Endometrium (tissue), 2 donors: ENCODE measurements at regions not wholly inside any gene's neighbourhood (a gene's known extent, or its start where the extent isn't known, plus 50 kb on each side); places are given as distances from the start of the nearest gene placed in this dataset.
"Not testable (repeated sequence)": the region's sequence is repeated elsewhere in the genome, so short reads cannot be mapped to it uniquely, and the experiment has no call there.

Experiments used
- FAIRE-seq: peaks from 2 replicates; lab custom pipeline; 2012; peaks lifted over from hg19 to GRCh38; lab: Jason Lieb, UNC
- donor health status: control.
- donor health status: control.

DNA sequence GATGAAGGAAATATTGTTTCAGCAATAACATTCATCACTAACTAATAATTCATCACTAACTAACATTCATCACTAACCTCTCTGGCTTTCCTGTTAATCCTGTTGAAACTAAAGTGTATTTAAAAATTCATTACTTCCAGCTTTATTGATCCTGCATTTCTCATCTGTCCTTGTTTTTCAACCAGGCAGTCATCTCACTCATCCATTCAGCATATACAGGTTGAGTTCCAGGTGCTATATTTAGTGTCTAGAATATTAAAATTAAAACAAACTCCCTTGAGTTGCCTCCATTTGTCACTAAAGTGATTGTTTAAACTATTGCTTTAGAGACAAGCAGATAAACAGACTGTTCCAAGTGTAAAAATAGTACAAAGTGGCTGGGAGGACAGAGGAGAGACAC lies 58.1 kb downstream of the ATXN7L3B start:
- FAIRE-seq = no peak

DNA sequence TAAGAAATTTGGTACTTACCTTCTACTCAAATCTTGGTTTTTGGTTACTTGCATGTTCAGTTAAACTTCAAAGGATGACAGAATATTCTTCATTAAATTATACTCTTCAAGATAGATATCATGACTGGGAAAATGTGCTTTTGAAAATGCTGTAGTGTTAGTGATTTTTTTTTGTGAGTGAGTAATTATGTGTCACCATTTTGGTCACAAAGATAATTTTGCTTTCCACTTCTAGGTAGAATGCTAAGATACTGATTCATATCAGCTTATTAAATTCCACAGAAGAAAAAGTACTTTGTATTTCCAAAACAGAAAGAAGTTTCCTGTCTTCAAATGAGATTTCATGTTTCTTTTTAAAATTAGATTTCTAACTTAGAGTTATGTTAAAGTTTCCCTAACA lies 61.2 kb downstream of the ATXN7L3B start:
- FAIRE-seq = no peak

DNA sequence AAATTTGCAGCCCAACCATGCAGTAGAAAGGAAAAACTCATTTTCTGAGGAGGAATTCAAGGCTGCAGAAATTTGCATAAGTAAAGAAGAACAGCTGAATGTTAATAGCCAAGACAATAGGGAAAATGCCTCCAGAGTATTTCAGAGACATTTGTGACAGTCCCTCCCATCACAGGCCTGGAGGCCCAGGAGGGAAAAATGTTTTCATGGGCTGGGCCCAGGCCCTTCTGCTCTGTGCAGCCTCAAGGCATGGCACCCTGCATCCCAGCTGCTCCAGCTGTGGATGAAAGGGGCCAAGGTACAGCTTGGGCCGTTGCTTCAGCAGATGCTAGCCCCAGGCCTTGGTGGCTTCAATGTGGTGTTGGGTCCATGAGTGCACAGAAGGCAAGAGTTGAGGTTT lies 62.3 kb downstream of the ATXN7L3B start:
- no peak for FAIRE-seq

DNA sequence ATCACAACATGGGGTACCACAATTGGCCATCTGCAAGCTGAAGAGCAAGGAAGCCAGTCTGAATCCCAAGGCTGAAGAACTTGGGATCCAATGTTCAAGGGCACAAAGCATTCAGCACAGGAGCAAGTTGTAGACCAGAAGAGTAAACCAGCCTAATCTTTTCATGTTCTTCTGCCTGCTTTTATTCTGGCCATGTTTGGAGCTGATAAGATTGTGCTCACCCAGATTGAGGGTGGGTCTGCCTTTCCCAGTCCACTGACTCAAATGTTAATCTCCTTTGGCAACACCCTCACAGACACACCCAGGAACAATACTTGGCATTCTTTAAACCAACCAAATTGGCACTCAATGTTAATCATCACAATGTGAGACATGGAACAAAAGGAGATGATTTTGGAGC lies 63.2 kb downstream of the ATXN7L3B start:
- FAIRE-seq = not testable (repeated sequence)

DNA sequence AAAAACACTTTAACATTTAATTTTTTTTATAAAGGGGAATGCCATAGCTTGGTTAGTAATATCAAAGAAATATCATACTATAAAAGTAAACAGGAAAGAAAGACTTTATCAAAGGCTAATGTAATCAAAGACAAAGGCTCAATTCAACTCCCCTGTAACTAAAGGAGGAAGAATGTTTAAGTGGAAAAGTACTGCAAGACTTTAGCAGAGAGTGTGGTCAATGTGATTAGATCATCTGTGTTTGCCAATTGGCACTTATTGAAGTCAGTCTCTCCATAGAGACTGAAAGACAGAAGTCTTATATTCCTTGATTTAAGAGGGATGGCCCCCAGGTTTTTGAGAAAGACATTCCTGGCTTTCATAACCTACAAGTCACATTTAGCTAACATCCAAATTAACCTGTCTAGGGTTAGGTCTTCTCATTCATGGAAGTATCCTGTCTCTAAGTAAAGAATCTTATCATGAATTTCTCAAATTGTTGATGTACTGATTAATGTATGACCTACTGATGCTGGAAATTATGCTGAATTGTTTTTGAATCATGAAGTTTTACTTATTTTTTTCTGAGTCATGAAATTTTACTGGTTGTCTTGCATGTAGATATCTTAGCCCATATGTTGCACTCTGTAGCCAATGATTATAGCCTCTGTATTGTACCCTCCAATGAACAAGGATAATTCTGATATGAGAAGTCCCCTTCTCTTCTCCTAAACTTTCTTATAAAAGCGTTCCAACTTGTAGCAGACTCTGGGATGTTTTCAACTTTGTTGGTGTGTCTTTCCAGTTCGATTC lies 65.4 kb downstream of the ATXN7L3B start:
- no peak for FAIRE-seq

DNA sequence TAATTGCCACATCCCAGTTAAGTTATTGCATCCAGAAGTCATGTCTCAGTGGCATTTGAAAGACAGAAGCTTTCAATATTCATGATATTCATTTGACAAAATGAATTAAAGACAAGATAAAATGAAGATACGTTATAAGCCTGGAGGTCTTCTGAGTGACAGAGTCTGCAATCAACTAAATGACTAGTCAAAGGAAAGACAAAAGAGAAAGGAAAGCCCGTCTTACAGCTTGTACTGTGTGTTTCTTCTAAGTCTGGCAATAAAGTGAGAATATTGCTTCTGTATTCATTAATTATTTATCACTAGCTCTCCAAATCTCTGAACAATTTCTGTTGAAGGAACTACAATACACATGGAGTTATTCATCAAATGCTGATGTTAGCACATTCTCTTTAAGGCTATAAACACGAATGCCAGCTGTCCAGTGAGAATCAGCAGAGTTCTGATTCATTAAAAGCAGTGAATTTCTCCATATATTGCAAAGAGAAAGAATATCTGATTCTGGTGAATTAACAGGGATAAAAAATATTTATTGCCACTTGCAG lies 70.7 kb downstream of the ATXN7L3B start:
- no peak for FAIRE-seq

DNA sequence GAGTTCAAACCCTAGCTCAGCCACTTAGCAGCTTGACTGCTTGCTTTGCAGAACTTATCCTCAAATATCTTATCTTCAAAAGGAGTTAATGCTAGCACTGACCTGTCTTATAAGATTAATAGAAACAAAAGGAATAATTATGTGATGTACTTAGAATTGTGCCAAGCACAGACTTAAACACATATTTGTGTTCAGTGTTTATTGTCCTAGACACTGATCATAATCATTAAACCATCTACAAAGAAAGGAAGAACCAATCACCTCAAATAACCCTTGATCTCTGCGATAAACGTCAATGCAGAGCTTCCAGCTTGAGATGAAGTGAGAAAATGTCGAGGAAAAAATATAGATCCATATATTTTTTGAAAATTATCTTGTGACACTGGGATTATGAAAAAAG lies 73.1 kb downstream of the ATXN7L3B start:
- FAIRE-seq = no peak

DNA sequence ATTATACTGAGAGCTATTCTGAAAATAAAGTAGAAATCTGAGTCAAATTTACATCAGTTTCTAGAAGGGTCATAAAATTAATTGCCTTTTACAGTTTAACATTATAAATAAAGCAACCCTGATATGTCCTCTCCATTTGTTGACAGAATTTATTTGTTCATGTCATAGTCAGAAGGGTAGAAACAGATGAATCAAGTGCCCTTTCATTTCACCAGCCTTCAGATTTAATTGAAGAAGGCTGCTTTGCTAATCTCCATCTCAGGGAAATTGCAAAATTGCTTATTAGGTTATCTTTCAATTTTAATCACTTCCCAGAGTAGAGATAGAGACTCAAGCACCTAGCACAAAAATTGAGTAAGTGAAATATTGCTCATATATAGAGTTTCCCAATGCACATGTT lies 76.8 kb downstream of the ATXN7L3B start:
- FAIRE-seq = no peak

DNA sequence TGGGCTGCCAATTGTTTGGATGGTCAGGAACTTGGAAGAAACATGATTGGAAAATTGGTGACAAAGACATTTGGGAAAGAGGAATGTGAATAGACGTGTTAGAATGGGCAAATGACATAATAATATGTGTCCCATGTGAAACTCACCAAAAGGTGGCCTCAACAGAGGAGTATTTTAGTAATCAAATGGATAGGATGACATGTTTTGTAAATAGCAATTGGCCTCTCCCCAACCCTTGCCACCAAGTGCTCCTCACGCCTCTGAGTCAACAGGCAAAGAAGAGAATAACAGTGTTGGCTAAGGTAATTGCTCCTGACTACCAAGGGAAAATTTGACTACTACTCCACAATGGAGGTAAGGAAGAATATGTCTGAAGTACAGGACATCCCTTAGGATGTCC lies 81.4 kb downstream of the ATXN7L3B start:
- no peak for FAIRE-seq

DNA sequence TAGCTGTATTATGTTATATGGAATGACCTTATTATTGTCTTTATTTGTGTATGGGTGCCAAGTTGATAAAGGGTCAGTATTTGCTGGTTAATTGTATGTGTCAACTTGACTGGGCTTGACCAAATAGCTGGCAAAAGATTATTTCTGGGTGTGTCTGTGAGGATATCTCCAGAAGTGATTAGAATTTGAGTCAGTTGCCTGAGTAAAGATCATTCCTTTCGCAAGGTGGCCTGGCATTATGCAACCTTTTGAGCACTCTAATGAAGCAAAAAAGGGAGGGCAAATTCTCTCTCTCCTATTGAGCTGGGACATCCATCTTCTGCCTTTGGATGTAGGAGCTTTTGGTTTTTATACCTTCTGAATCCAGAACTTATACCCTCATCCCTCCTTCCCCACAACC lies 82.2 kb downstream of the ATXN7L3B start:
- FAIRE-seq = no peak

DNA sequence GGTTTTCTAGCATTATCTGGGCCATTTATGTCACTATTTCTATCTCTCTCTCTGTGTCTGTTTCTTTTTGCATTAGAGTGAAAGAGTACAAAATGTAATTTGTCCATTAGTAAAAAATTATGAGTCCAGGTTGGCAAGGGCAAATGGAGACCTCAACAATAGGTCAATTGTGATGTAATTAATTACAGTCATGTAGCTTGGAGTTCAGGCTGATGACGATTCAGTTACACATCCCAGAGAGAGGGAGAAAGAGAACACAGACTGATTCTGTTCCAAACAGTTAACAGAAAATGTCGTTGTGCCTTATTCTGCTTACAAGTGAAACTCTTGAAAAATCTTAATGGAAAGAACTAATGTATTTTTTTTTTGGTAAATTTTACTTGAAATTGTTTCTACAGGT lies 83.3 kb downstream of the ATXN7L3B start:
- no peak for FAIRE-seq

DNA sequence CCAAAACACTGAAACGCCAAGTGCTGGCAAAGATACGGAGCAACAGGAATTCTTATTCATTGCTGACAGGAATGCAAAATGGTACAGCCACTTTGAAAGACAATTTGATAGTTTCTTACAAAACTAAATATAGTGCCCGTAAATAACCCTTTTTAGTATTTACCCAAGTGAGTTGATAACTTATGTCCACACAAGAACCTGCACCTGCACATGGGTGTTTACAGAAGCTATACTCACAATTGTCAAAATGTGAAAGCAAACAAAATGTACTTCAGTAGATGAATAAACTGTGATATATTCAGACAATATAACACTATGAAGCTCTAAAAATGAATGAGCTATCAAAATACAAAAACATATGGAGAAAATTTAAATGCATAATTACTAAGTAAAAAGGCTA lies 86.6 kb downstream of the ATXN7L3B start:
- no peak for FAIRE-seq

DNA sequence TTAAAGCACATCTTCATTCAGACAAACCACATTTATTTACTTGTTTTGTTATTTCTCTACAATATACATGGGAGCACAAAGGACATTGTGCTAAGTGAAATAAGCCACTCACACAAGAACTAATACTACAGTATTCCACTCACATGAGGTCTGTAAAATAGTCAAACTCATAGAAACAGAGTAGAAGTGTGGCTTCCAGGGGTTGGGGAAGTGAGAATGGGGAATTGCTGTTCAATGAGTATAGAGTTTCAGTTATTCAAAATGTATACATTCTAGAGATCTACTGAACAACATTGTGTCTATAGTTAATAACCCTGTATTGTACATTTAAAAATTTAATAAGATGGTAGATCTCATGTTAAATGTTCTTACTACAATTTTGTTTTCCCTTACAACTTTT lies 88.8 kb downstream of the ATXN7L3B start:
- FAIRE-seq = no peak

DNA sequence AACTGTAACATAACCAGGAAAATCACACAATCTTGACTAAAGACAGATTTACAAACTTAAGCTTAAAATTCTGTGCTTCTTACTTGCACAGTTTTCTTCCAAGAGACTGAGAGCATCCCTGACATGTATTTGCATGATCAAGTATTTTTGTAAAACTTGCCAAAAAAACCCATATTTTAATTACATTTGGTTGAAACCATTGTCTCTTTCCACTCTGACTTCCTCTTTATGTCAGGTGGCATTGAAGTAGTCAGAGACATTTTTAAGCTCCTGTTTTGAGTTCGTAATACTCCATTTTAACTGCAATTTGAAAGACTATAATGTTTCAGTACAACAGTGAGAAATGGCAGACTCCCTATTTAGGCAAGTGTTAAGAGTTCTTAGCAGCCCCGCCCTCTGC lies 103.6 kb downstream of the ATXN7L3B start:
- FAIRE-seq = no peak

DNA sequence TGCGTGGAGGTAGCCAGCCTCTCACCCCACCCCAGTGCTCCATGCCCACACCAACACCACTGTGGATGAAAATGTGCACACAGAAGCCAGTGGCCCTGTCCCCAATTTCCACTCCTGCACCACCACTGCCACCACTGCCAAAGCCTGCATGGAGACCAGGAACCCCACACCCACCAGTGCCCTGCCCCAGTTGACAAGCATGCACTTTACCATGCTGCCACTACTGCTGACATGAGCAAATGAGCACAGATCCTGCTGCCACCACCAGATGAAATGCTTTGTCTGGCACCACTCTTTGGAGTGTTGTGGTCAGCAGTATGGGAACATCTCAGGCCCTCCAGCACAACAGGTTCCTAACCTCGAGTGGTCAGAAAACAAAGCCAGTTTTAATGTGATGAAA lies 104.1 kb downstream of the ATXN7L3B start:
- no peak for FAIRE-seq

DNA sequence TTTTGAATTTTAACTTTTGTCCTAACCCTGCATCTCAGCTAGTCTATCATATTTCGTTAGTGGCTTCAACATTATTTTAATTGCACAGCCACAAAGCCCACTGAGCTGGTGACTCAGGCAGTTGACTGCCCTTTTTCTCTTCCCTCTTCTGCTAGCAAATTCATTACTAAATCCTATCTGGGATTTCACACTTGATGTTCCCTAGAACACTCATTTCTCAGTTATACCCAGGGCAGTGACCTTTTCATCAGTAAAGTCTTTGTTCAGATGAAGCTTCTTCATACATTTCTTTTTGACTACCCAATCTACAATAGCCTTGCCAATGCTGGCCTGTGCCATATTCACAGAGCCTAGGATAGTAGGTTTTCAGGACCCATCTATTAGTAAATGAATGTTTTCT lies 107.0 kb downstream of the ATXN7L3B start:
- no peak for FAIRE-seq

DNA sequence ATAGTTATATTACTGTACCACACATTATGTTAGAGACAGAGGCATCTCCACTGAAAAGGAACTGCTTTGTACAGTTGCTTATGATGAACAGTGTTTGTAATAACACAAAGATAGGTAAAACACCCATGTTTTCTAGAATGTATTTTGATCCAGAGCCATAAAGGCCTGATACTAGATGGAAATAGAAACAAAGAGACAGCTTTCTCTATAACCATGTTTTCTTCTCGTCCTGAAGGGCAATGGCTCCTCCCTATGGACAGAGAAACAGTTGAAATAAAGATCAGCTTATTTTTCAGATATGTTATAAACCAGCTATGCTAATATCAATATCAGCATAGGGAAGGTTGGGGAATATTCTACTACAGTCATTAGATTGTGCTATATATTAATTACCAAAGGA lies 109.2 kb downstream of the ATXN7L3B start:
- no peak for FAIRE-seq

DNA sequence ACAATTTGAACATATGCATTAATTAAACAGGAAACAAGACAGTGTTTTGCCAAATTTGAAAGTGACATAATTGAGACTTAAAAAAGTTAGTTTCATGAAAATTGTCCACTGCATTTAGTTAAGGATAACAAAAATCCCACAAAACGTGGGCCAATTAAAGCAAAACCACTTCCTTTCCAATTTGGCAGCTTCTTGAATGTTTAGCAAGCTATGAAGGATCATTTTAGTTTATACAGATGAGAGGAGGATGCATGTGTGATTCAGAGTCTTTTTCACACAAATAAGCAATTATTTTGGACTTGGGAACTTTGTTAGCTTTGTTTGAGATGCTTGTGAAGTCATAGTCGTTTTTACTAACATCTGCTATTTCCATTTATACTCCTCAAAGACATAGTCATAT lies 109.6 kb downstream of the ATXN7L3B start:
- no peak for FAIRE-seq

DNA sequence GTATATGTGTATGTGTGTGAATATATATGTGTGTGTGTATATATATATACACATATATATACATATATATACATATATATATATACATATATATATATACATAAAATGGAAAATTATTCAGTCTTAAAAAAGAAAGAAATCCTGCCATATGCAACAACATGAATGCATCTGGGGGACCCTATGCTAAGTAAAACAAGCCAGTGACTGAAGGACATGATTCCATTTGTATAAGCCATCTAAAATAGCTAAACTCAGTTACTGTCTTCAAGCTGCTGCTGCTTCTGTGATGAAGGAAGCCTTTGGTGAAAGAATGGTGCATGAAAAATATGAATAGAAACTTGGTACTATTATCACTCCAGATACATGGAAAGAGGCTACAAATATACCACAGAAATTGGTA lies 118.6 kb downstream of the ATXN7L3B start:
- FAIRE-seq = no peak

DNA sequence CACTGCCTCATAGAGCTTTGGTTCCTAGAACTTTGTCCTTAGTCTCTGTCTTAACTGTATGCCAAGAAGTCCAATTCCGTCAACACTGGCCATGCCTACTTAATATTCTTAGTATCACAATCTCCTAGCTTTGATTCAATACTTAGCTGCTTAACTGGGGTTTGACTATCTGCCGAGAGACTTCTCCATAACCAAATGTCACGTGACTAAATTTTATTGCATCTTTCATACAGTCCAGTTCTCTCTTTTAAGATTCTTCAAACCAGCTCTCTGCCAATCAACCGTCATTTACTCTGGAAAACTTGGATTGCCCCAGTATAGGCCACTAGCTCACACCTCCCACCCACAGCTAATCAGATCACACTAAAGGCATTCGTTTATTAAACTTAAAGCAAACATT lies 122.8 kb downstream of the ATXN7L3B start:
- no peak for FAIRE-seq

DNA sequence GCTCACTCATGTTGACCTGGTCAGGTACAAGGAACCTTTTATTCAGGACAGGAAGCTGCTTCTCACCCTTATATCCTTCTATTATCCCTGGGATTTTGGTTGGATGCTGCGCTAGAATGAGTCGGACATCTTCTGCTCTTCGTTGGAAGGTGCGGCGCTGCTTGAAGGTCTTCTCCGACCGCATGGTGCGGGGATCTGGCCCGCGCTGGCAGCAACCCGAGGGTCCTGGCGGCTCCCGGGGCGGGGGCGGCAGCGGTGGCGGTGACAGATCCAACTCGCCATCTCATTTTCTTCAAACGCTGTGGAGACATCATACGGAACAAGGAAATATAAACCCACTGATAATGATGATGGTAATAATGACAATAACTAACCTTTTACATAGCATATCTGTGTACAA lies 126.3 kb downstream of the ATXN7L3B start:
- FAIRE-seq = no peak

DNA sequence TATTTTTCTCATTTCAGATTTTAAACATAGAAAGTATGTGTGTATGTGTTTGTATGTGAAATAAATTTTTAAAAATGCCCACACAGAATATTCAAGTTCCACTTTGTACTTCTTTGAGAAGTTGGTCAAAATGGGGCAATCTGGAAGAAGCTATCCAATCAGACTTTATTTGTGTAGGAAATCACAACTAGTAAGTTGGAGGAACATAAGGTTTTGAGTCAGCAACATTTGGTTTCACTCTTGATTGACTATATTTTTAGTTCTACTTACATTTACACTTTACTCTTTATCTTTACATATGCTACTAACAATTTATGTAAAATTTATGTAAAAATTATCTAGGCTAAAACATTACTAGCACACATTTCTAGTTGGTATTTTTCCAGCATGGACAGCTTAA lies 128.1 kb downstream of the ATXN7L3B start:
- no peak for FAIRE-seq

DNA sequence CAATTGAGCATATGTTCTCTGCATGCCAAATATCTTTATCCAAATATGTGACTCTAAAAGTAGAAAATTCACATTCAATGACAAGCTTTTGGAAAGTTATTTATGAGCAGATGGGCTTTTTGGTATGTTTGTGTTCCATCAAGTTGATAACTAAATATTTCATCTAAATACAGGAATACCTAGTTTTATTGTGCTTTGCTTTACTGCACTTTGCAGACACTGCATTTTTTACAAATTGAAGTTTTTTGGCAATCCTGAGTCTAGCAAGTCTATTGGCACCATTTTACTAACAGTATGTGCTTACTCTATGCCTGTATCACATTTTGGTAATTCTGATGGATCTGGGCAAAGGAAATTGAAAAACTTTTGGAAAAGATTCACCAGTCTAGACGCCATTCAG lies 133.8 kb downstream of the ATXN7L3B start:
- FAIRE-seq = no peak

DNA sequence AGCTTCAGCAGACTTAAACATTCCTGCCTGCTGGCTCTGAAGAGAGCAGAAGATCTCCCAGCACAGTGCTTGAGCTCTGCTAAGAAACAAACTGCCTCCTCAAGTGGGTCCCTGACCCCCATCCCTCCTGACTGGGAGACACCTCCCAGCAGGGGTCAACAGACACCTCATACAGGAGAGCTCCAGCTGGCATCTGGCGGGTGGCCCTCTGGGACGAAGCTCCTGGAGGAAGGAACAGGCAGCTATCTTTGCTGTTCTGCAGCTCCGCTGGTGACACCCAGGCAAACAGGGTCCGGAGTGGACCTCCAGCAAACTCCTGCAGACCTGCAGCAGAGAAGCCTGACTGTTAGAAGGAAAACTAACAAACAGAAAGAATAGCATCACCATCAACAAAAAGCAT lies 139.3 kb downstream of the ATXN7L3B start:
- FAIRE-seq = not testable (repeated sequence)
